ENCODE measurements at regions not wholly inside any gene's neighbourhood (a gene's known extent, or its start where the extent isn't known, plus 50 kb on each side); places are given as distances from the start of the nearest gene placed in this dataset.

DNA sequence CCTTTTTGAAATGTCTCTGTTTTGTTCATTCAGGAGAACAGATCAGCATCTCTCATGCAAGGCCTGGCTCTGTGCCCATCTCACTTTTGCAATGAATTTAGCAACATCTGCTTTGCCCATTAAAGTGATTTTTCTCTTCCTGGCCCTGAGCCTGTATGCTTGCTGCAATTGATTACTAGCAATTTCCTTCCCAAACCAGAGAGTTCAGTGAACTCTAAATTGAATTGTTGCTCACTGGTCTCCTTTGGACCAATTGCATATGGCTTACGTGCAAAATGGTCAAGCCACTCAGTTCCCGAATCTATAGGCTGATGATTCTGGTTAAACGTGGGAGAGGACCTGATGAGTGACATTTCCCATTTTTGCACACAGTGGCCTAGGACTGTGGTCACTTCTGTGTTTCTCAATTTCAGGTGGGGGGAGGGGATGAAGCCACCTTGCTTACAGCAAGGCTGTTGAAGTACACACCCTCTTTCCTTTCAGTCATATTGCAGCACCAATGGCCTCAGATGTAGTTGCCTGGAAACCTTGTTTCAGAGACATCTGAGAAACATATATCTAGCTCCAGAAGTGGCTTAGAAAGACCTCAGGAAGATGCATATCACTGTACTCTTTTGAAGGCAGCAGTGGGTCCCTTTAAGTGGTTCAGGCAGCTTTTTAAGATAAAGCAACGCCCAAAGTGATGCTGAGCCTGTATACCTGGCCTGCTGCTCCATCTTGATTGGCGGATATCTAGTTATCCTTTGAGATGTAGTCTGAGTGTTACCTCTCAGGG, 201.4 kb downstream of the PTEN start:
- peak; percentile 67 for DNase-seq (ENCODE audit: low read depth)
- no peak overlapping the region for H3K4me3 ChIP-seq (ENCODE audit: low read depth, low read length)
- TF ChIP-seq, protein P1, sequence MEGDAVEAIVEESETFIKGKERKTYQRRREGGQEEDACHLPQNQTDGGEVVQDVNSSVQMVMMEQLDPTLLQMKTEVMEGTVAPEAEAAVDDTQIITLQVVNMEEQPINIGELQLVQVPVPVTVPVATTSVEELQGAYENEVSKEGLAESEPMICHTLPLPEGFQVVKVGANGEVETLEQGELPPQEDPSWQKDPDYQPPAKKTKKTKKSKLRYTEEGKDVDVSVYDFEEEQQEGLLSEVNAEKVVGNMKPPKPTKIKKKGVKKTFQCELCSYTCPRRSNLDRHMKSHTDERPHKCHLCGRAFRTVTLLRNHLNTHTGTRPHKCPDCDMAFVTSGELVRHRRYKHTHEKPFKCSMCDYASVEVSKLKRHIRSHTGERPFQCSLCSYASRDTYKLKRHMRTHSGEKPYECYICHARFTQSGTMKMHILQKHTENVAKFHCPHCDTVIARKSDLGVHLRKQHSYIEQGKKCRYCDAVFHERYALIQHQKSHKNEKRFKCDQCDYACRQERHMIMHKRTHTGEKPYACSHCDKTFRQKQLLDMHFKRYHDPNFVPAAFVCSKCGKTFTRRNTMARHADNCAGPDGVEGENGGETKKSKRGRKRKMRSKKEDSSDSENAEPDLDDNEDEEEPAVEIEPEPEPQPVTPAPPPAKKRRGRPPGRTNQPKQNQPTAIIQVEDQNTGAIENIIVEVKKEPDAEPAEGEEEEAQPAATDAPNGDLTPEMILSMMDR (conservative IDR thresholded peaks at IDR 0.05; ENCODE audit: low read depth, low read length), result no peak

DNA sequence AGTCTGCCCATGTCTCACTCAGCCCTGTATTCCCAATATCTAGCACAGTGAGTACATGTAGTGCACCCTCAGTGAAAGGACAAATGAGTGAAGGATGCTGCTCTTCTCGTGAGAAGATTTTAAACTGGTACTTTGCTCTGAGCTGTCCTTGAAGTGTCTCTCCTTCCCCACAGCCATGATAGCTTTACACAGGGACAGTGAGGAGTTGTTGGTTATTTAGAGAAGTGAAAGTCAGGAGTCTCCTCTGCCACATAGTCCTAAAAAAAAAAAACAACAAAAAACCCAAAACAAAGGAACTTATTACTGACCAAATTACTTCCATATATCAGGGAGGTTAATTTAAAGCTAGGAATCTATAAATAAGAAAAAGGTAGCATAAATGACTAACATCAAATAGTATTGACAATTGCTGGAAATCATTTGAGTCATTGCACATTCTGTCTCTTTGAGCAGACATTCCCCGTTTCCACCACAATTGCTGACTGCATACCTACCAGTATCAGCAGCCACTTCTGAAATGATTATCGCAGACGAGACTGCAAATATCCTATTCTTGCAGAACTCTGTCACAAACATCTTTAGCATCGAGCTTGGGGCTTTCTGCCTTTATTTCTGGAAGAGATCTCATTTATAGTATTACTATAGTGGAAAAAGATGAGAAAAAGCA, 202.1 kb downstream of the PTEN start:
- TF ChIP-seq, protein P1 (conservative IDR thresholded peaks at IDR 0.05; ENCODE audit: low read depth, low read length), result no peak
- no peak for DNase-seq (ENCODE audit: low read depth)
- no peak overlapping the region for H3K4me3 ChIP-seq (ENCODE audit: low read depth, low read length)

DNA sequence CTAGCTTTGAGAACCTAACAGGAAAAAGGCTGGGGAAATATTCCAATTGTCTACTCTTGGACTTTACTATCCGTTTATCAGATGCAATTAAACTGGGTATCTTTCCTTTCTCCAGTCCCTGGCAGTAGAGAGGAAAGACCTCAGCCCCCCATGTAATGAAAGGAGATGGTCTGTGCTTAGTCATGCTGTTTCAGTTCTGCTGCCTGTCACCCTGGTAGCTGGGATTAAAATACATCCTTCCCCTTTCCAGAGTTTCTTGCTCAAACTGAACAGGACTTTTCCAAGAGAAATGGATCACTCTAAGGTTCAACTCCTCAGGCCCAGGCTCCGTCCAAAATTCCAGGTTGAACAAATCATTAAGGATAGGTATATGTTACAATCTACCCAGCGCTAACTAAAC, 202.9 kb downstream of the PTEN start:
- TF ChIP-seq, protein P1 (conservative IDR thresholded peaks at IDR 0.05; ENCODE audit: low read depth, low read length), result no peak
- no peak overlapping the region for H3K4me3 ChIP-seq (ENCODE audit: low read depth, low read length)
- no peak for DNase-seq (ENCODE audit: low read depth)

DNA sequence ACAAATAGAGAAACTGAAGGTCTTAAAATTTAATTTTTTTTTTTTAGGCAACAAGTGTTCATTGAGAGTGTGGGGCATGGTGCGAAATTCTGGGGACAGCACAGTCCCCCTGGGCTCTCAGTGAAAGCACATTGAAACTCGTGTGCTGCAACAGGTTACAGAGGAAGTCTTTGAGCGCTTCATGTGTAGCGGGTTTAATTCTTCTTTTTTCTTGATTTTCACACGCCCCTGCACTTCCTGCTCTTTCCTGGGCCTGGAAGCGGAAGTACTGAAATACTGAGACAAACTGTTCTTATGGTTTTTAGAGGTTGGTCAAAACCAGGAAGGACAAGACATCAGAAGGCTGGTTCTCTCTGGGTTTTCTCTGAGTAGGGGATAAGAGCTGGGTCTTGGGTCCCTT, 203.5 kb downstream of the PTEN start:
- no peak overlapping the region for H3K4me3 ChIP-seq (ENCODE audit: low read depth, low read length)
- DNase-seq (ENCODE audit: low read depth), result no peak
- TF ChIP-seq, protein P1 (conservative IDR thresholded peaks at IDR 0.05; ENCODE audit: low read depth, low read length), result no peak

DNA sequence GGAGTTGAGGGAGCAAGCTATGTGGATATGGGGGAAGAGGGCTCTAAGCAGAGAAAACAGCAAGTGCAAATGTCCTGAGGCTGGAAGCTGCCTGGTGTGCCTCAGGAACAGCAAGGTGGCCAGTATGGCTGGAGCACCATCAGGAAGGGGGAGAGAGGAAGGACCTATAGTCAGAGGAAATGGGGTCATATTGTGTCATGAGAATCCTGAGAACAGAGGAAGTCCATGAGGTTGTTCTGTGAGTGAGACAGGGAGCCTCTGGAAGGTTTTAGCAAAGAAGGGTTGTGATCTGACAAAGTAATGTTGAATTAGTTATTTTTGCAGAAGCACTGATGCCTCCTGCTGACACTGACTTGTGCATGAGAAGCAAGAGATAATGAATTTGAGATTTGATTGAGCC, 204.3 kb downstream of the PTEN start:
- no peak for DNase-seq (ENCODE audit: low read depth)
- TF ChIP-seq, protein P1 (conservative IDR thresholded peaks at IDR 0.05; ENCODE audit: low read depth, low read length), result no peak
- H3K4me3 ChIP-seq (ENCODE audit: low read depth, low read length), result no peak overlapping the region

DNA sequence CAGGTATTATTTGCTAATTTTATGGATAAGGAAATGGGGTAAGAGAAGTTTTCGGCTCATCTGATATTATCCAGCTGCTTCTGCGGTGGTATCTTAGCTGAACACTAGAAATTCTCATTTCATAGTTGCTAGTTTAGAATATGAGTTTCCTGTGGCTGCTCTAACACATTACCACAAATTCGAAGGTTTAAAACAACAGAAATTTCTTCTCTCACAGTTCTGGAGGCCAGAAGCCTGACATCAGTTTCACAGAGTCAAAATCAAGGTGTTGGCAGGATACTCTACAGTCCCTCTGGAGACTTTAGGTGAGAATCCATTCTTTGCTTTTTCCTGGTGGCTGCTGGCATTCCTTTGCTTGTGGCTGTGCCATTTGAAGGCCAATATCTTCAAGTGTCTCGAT, 205.9 kb downstream of the PTEN start:
- H3K4me3 ChIP-seq (ENCODE audit: low read depth, low read length), result no peak overlapping the region
- TF ChIP-seq, protein P1 (conservative IDR thresholded peaks at IDR 0.05; ENCODE audit: low read depth, low read length), result no peak

More for the DNA sequence above, 205.9 kb downstream of the PTEN start:
- DNase-seq (ENCODE audit: low read depth), result no peak

Data from choroid plexus epithelial cell (primary cell).